Stimulated activated CD8-positive, alpha-beta memory T cell treated with anti-CD3 and anti-CD28 coated beads, Interleukin-4, amount 100 ng/mL, for 48 hours (primary cell): ENCODE measurements at regions not wholly inside any gene's neighbourhood (a gene's known extent, or its start where the extent isn't known, plus 50 kb on each side); places are given as distances from the start of the nearest gene placed in this dataset.
"Not testable (repeated sequence)": the region's sequence is repeated elsewhere in the genome, so short reads cannot be mapped to it uniquely, and the experiment has no call there.

Source experiments
- DNase-seq: peaks from one replicate; pipeline ENCODE4 v3.0.0-alpha.2; 2020

GRCh38 chr19:28644169-28644775 is 568.7 kb downstream of the UQCRFS1 start:
- no peak for DNase-seq

GRCh38 chr19:28642787-28643683 is 569.9 kb downstream of the UQCRFS1 start:
- no peak for DNase-seq

- DNase-seq = no peak
Measured at GRCh38 chr19:28641395-28641794, 571.6 kb downstream of the UQCRFS1 start.

- DNase-seq = no peak
Measured at GRCh38 chr19:28640506-28640905, 572.4 kb downstream of the UQCRFS1 start.

GRCh38 chr19:28638445-28638844 is 574.5 kb downstream of the UQCRFS1 start:
- no peak for DNase-seq

GRCh38 chr19:28636706-28637105 is 576.2 kb downstream of the UQCRFS1 start:
- no peak for DNase-seq

- DNase-seq = no peak
Measured at GRCh38 chr19:28636016-28636629, 576.8 kb downstream of the UQCRFS1 start.

GRCh38 chr19:28634837-28635236 is 578.1 kb downstream of the UQCRFS1 start:
- DNase-seq = no peak

- DNase-seq = no peak
Measured at GRCh38 chr19:28634019-28634328, 579.0 kb downstream of the UQCRFS1 start.

GRCh38 chr19:28633319-28634018 is 579.5 kb downstream of the UQCRFS1 start:
- DNase-seq = peak; percentile 66

- no peak for DNase-seq
Measured at GRCh38 chr19:28632371-28633080, 580.4 kb downstream of the UQCRFS1 start.

GRCh38 chr19:28631961-28632360 is 581.0 kb downstream of the UQCRFS1 start:
- no peak for DNase-seq

GRCh38 chr19:28627669-28628068 is 585.3 kb downstream of the UQCRFS1 start:
- DNase-seq = no peak

GRCh38 chr19:28626407-28626806 is 586.5 kb downstream of the UQCRFS1 start:
- DNase-seq = not testable (repeated sequence)

- DNase-seq = no peak
Measured at GRCh38 chr19:28619816-28620429, 593.0 kb downstream of the UQCRFS1 start.

- no peak for DNase-seq
Measured at GRCh38 chr19:28618504-28618903, 594.4 kb downstream of the UQCRFS1 start.

GRCh38 chr19:28615966-28616365 is 597.0 kb downstream of the UQCRFS1 start:
- no peak for DNase-seq

- DNase-seq = no peak
Measured at GRCh38 chr19:28615546-28615916, 597.4 kb downstream of the UQCRFS1 start.

- DNase-seq = no peak
Measured at GRCh38 chr19:28614634-28615545, 598.1 kb downstream of the UQCRFS1 start.

GRCh38 chr19:28612275-28612769 is 600.6 kb downstream of the UQCRFS1 start:
- no peak for DNase-seq
